Peyer's patch (tissue), 4 donors: ENCODE measurements at regions not wholly inside any gene's neighbourhood (a gene's known extent, or its start where the extent isn't known, plus 50 kb on each side); places are given as distances from the start of the nearest gene placed in this dataset.

Experiments
- POLR2A ChIP-seq, 2 donors: fragments of 450-650 bp; IDR thresholded peaks; one replicate each; pipeline ENCODE4 v1.5.1; 2017; ENCODE audit warnings: antibody characterized with exemption in 2 of 2, mild to moderate bottlenecking in 2 of 2, moderate library complexity in 2 of 2
- TF ChIP-seq, protein P1 (sequence below), 6 experiments: fragments of 450-650 bp in 4 of 6; fragments of 200-600 bp in 2 of 6; sonication (generic) in 1 of 6; IDR thresholded peaks; one replicate each; pipeline ENCODE4 v1.5.1; 2017 to 2019; ENCODE audit warnings: antibody characterized with exemption in 6 of 6, mild to moderate bottlenecking in 3 of 6, moderate library complexity in 1 of 6

DNA sequence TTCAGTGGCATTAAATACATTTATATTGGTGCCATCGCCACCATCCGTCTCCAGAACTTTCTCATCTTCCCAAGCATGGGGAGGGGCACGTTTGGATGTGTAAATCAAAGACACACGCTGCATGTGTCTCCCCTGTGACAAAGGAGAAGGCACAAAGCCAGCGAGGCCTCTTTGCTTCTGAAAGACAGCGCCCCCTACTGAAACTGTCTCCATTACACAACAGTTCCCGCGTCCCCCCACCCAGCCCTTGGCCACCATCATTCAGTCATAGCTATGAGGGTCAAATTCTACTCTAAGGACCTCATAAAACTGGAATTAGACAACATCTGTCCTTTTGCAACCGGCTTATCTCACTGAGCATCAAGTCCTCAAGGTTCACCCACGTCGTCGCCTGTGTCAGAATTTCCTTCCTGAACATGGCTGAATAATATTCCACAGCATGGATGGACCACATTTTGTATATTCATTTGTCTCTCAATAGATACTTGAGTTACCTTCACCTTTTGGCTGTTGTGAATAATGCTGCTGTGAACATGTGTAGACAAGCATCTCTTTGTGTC is 64.8 kb downstream of the IGF2 start:
- TF ChIP-seq, protein P1, sequence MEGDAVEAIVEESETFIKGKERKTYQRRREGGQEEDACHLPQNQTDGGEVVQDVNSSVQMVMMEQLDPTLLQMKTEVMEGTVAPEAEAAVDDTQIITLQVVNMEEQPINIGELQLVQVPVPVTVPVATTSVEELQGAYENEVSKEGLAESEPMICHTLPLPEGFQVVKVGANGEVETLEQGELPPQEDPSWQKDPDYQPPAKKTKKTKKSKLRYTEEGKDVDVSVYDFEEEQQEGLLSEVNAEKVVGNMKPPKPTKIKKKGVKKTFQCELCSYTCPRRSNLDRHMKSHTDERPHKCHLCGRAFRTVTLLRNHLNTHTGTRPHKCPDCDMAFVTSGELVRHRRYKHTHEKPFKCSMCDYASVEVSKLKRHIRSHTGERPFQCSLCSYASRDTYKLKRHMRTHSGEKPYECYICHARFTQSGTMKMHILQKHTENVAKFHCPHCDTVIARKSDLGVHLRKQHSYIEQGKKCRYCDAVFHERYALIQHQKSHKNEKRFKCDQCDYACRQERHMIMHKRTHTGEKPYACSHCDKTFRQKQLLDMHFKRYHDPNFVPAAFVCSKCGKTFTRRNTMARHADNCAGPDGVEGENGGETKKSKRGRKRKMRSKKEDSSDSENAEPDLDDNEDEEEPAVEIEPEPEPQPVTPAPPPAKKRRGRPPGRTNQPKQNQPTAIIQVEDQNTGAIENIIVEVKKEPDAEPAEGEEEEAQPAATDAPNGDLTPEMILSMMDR (IDR thresholded peaks at IDR 0.05) = no peak
- TF ChIP-seq POLR2A (IDR thresholded peaks at IDR 0.05) = no peak
